Prostate gland (tissue), 2 donors: ENCODE measurements at regions not wholly inside any gene's neighbourhood (a gene's known extent, or its start where the extent isn't known, plus 50 kb on each side); places are given as distances from the start of the nearest gene placed in this dataset.

ENCODE experiments used
- CTCF ChIP-seq, 4 experiments: fragments of 200-600 bp in 2 of 4; fragments of 450-650 bp in 2 of 4; sonication (generic) in 2 of 4; IDR thresholded peaks; 1 replicate in 3 of 4; 2 replicates in 1 of 4; pipeline ENCODE4 v1.5.1; 2016 to 2019; ENCODE audit warnings: antibody characterized with exemption in 4 of 4, mild to moderate bottlenecking in 2 of 4, moderate library complexity in 2 of 4
- POLR2A ChIP-seq: fragments of 450-650 bp; IDR thresholded peaks from one replicate; pipeline ENCODE4 v1.6.1; 2016; ENCODE audit warnings: antibody characterized with exemption, mild to moderate bottlenecking
- POLR2AphosphoS5 ChIP-seq: sonication (generic); formaldehyde crosslinking; IDR thresholded peaks from one replicate; pipeline ENCODE4 v1.6.1; 2017; ENCODE audit warnings: antibody characterized with exemption

GRCh38 chr7:49707891-49708290, 65.5 kb upstream of the VWC2 start:
- TF ChIP-seq CTCF (IDR thresholded peaks at IDR 0.05) (no peak), POLR2A (no peak), POLR2AphosphoS5 (no peak)
